Testis (tissue), 2 donors: ENCODE measurements at regions not wholly inside any gene's neighbourhood (a gene's known extent, or its start where the extent isn't known, plus 50 kb on each side); places are given as distances from the start of the nearest gene placed in this dataset.

ENCODE experiments used
- DNase-seq: peaks from one replicate; pipeline ENCODE4 v3.0.0-alpha.2; 2019
- H3K27ac ChIP-seq, 2 donors: fragments of 200-600 bp; sonication (generic); one replicate each; pipeline ENCODE4 v1.5.1; 2019
- H3K27me3 ChIP-seq: fragments of 200-600 bp; sonication (generic); one replicate; pipeline ENCODE4 v1.5.1; 2019
- H3K36me3 ChIP-seq: fragments of 200-600 bp; sonication (generic); one replicate; pipeline ENCODE4 v1.5.1; 2017; ENCODE audit warnings: low read depth; ENCODE audit errors: missing control alignments
- H3K4me1 ChIP-seq: fragments of 200-600 bp; sonication (generic); one replicate; pipeline ENCODE4 v1.5.1; 2019
- H3K4me3 ChIP-seq, 2 donors: fragments of 200-600 bp; sonication (generic); one replicate each; pipeline ENCODE4 v1.5.1; 2017 to 2019
- H3K9me3 ChIP-seq: fragments of 200-600 bp; sonication (generic); one replicate; pipeline ENCODE4 v1.5.1; 2017
- POLR2A ChIP-seq: fragments of 450-650 bp; IDR thresholded peaks from one replicate; pipeline ENCODE4 v1.6.1; 2017; ENCODE audit warnings: antibody characterized with exemption, mild to moderate bottlenecking, moderate library complexity
- WGBS, 2 donors: methylation state at CpG; one replicate each; pipeline ENCODE4 v1.1.5; 2018; 5-methylcytosine and 5-hydroxymethylcytosine counted together
- intact Hi-C: fragments of 100-400 bp; cut with DNase I; formaldehyde crosslinking; loops from one replicate; pipeline ENCODE4 v1.15.1; 2023; ENCODE audit warnings: low total_unique reads
- TF ChIP-seq, protein P1 (sequence below), 3 experiments: fragments of 450-650 bp in 2 of 3; fragments of 200-600 bp in 1 of 3; sonication (generic) in 1 of 3; IDR thresholded peaks; one replicate each; pipeline ENCODE4 v1.5.1; 2016 to 2019; ENCODE audit warnings: antibody characterized with exemption in 3 of 3, mild to moderate bottlenecking in 2 of 3, moderate library complexity in 1 of 3

GRCh38 chr18:69230204-69230603, 170.5 kb upstream of the DOK6 start:
- 61 to 75% methylated on average over 8 of the region's 8 CpGs for WGBS, 2 donors
- H3K4me1 ChIP-seq: no peaks in the 10 kb centered on the region
- intact Hi-C loops: no loop called here
- no peaks in the 10 kb centered on the region for H3K27me3 ChIP-seq
- no peak for TF ChIP-seq POLR2A
- TF ChIP-seq, protein P1, sequence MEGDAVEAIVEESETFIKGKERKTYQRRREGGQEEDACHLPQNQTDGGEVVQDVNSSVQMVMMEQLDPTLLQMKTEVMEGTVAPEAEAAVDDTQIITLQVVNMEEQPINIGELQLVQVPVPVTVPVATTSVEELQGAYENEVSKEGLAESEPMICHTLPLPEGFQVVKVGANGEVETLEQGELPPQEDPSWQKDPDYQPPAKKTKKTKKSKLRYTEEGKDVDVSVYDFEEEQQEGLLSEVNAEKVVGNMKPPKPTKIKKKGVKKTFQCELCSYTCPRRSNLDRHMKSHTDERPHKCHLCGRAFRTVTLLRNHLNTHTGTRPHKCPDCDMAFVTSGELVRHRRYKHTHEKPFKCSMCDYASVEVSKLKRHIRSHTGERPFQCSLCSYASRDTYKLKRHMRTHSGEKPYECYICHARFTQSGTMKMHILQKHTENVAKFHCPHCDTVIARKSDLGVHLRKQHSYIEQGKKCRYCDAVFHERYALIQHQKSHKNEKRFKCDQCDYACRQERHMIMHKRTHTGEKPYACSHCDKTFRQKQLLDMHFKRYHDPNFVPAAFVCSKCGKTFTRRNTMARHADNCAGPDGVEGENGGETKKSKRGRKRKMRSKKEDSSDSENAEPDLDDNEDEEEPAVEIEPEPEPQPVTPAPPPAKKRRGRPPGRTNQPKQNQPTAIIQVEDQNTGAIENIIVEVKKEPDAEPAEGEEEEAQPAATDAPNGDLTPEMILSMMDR (IDR thresholded peaks at IDR 0.05): no peak
- H3K36me3 ChIP-seq: no peaks in the 10 kb centered on the region
- no peak overlapping the region for H3K27ac ChIP-seq
- no peak overlapping the region for H3K4me3 ChIP-seq
- no peak for DNase-seq
- H3K9me3 ChIP-seq: no peaks in the 10 kb centered on the region

- Histone ChIP-seq H3K36me3 (no peaks in the 10 kb centered on the region), H3K4me1 (no peaks in the 10 kb centered on the region), H3K27ac (no peak overlapping the region), H3K9me3 (no peaks in the 10 kb centered on the region), H3K27me3 (no peaks in the 10 kb centered on the region), H3K4me3 (no peak overlapping the region)
- DNase-seq: no peak
- no peak for TF ChIP-seq POLR2A
- TF ChIP-seq, protein P1 (IDR thresholded peaks at IDR 0.05): no peak
- 85 to 88% methylated on average over 3 of the region's 3 CpGs for WGBS, 2 donors
- intact Hi-C loops: no loop called here
These were observed 167.1 kb upstream of the DOK6 start for GRCh38 chr18:69233465-69234054.

DNA sequence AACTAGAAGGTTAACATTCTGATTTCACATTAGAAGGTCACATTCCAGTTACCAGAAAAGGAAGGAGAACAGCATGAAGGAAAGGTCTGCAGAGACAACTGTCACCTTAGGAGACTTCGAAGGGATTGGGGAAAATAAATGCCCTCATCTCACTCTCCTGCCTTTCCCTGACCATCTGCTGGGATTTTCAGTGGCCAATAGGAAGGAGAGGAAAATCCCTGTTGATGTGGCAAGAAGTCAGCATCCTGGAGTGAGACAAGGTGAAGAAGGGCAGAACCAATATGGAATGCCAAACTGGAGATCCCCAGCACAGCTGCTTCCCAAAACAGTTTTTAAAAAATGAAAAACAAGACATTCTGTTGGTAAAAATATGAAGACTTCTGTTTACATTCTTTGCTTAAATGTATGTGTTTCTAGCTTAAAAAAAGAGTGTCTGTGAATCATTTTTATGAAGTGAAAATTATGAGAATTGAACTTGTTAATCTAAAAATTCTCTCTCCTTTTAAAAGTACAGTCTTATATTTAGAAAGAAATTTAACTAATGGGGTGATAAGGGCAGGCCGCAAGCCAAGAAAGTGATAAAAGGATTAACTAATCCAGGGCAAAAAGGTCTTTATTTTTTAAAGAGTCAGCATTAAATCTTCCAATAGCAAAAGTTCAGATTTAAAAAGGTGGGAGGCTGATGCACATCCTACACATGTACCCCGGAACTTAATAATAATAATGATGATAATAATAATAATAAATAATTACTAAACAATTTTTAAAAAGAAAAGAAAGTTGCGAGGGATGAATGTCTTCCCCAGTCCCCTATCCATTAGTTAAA, 160.6 kb upstream of the DOK6 start:
- DNase-seq: no peak
- no peaks in the 10 kb centered on the region for H3K36me3 ChIP-seq
- no peak overlapping the region for H3K27ac ChIP-seq
- H3K4me3 ChIP-seq: no peak overlapping the region
- intact Hi-C loops: no loop called here
- no peak for TF ChIP-seq POLR2A
- TF ChIP-seq, protein P1 (IDR thresholded peaks at IDR 0.05): no peak
- no peaks in the 10 kb centered on the region for H3K9me3 ChIP-seq
- H3K4me1 ChIP-seq: no peaks in the 10 kb centered on the region
- no peaks in the 10 kb centered on the region for H3K27me3 ChIP-seq
- 69 to 73% methylated on average over 4 of the region's 4 CpGs for WGBS, 2 donors

DNA sequence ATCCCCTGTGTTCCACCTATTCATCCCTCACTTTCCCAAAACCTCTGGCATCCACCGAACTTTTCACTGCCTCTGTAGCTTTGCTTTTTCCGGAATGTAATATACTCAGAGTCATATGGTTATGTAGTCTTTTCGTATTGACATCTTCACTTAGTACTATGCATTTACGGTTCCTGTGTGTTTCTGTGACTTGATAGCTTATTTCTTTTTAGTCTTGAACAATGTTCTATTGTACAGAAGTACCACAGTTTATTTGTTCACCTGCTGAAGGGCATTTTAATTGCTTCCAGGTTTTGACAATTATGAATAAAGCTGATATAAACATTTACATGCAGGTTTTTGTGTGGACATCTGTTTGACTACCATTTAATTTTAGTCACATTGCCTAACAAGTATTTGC, 154.7 kb upstream of the DOK6 start:
- no peaks in the 10 kb centered on the region for H3K4me1 ChIP-seq
- H3K4me3 ChIP-seq: no peak overlapping the region
- 92% methylated on average over 4 of the region's 4 CpGs for WGBS, 2 donors
- no peak for TF ChIP-seq POLR2A
- TF ChIP-seq, protein P1 (IDR thresholded peaks at IDR 0.05): no peak
- H3K9me3 ChIP-seq: no peaks in the 10 kb centered on the region
- no peaks in the 10 kb centered on the region for H3K36me3 ChIP-seq
- DNase-seq: no peak
- no peaks in the 10 kb centered on the region for H3K27me3 ChIP-seq
- H3K27ac ChIP-seq: no peak overlapping the region
- intact Hi-C loops: no loop called here
